ENCODE measurements at regions not wholly inside any gene's neighbourhood (a gene's known extent, or its start where the extent isn't known, plus 50 kb on each side); places are given as distances from the start of the nearest gene placed in this dataset.

DNA sequence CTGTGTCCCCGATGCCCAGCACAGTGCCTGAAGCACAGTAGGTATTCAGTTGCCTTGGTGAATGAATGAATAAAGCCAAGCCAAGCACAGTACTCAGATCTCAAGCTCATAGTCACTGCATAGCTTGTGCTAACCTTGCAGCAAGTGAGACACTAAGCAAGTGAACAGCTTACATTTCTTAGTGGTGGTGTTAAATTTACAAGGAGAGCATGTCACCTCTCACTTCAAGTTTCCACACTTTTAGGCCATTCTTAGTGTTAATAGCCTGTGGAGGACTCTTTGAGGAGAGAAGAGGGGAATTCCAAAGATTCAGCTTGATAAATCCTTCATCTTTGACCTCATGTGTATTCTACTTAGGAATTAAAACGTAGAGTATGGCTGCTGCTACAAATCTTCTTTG is 104.7 kb downstream of the C9orf152 start:
- CTCF ChIA-PET: interaction anchor here (2.0 to 5.0 kb wide), 4 partner anchors 8 to 200 kb away, joined by 4 to 23 read pairs (median 12); no protein-coding TSS in a partner anchor
- no peak for TF ChIP-seq CTCF (IDR thresholded peaks at IDR 0.05; ENCODE audit: control extremely low read depth, extremely low read depth, low read depth, missing control alignments)
- POLR2A ChIA-PET: no interaction called here
- DNase-seq (ENCODE audit: extremely low spot score): no peak

DNA sequence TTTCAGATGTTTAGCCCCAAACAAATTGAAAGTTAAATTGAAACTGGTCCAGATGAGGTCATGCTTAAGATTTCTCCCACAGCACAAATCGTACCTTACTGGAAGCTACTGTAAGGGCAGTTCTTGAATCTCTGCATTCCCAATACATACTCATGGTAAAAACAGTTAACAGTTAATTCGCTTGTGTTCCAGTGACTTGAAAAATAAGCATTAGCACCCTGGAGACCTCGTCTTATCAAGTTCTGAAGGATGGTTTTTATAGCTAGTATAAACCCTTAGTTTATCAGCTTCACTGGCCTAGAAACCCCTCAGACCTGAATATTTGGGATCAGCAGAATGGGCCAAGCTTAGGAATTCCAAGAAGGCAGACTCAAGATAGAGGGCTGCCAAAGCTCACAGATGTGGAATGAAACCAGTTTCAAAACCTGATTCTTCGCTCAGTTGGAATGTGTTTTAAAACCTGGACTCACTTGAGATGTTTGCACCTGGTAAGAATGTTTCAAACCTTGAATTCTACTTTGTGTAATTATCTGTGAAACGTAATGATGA is 103.6 kb downstream of the C9orf152 start:
- POLR2A ChIA-PET: no interaction called here
- no peak for TF ChIP-seq CTCF (IDR thresholded peaks at IDR 0.05; ENCODE audit: control extremely low read depth, extremely low read depth, low read depth, missing control alignments)
- no peak for DNase-seq (ENCODE audit: extremely low spot score)
- CTCF ChIA-PET: interaction anchor here (1.1 to 5.0 kb wide), 8 partner anchors 7 to 201 kb away, joined by 3 to 23 read pairs (median 5); no protein-coding TSS in a partner anchor

- TF ChIP-seq CTCF (IDR thresholded peaks at IDR 0.05; ENCODE audit: control extremely low read depth, extremely low read depth, low read depth, missing control alignments): no peak
- ChIA-PET CTCF (interaction anchor here (0.9 to 2.3 kb wide), 12 partner anchors 10 to 219 kb away, joined by 3 to 10 read pairs (median 4); no protein-coding TSS in a partner anchor), POLR2A (no interaction called here)
- DNase-seq (ENCODE audit: extremely low spot score): no peak
Observed at GRCh38 chr9:110105107-110105506, 102.9 kb downstream of the C9orf152 start.

DNA sequence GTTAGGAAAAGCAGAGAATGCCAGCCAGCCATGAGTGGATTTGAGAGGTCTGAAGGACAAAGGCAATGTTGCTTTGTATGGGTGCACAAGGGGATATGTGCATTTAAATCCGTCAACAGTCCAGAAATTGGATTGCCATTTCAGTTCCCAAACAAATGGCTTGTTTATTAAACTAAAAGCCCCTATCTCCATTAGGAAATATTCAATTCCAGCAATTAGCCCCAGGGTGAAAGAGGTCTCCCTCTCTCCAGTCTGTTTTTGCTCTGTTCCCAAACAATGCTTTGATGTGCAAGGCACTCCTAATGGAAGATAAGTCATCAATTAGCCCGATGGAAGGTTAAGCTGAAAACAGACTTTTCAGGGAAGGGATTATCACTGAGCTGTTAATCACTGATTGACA is 101.3 kb downstream of the C9orf152 start:
- TF ChIP-seq CTCF (IDR thresholded peaks at IDR 0.05; ENCODE audit: control extremely low read depth, extremely low read depth, low read depth, missing control alignments): no peak
- CTCF ChIA-PET: interaction anchor here (1.0 to 2.4 kb wide), 6 partner anchors 10 to 200 kb away, joined by 3 to 6 read pairs (median 4); no protein-coding TSS in a partner anchor
- POLR2A ChIA-PET: no interaction called here
- DNase-seq (ENCODE audit: extremely low spot score): no peak

GRCh38 chr9:110109333-110110092 is 98.4 kb downstream of the C9orf152 start:
- POLR2A ChIA-PET: interaction anchor here (1.1 kb wide), 1 partner anchor 18 kb away, joined by 3 read pairs; no protein-coding TSS in a partner anchor
- no peak for TF ChIP-seq CTCF (IDR thresholded peaks at IDR 0.05; ENCODE audit: control extremely low read depth, extremely low read depth, low read depth, missing control alignments)
- CTCF ChIA-PET: interaction anchor here (0.8 to 4.6 kb wide), 11 partner anchors 7 to 395 kb away, joined by 3 to 23 read pairs (median 3); no protein-coding TSS in a partner anchor
- DNase-seq (ENCODE audit: extremely low spot score): no peak

GRCh38 chr9:110110154-110110553 is 97.8 kb downstream of the C9orf152 start:
- TF ChIP-seq CTCF (IDR thresholded peaks at IDR 0.05; ENCODE audit: control extremely low read depth, extremely low read depth, low read depth, missing control alignments): no peak
- ChIA-PET CTCF (interaction anchor here (0.8 to 4.6 kb wide), 7 partner anchors 8 to 43 kb away, joined by 3 to 23 read pairs (median 8); no protein-coding TSS in a partner anchor), POLR2A (interaction anchor here (1.1 kb wide), 1 partner anchor 17 kb away, joined by 3 read pairs; no protein-coding TSS in a partner anchor)
- DNase-seq (ENCODE audit: extremely low spot score): peak; percentile 40
